ENCODE measurements at regions not wholly inside any gene's neighbourhood (a gene's known extent, or its start where the extent isn't known, plus 50 kb on each side); places are given as distances from the start of the nearest gene placed in this dataset.

DNA sequence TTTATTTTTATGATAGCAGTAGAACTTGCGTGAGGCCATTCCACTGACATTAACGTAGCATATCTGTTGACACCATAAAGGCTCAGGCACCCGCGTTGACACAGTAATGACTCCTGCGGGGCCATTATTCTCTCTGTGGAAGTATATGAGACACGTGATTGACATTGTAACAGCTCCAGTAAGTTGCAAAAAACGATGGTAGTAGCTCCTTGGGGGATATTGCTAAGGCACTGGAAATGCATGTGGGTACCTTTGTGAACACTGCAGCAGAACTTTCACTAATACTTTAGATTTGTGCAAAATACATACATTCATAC is 918.8 kb upstream of the CDH8 start:
- no peak for TF ChIP-seq POLR2A (IDR thresholded peaks at IDR 0.05)
- TF ChIP-seq, protein P1, sequence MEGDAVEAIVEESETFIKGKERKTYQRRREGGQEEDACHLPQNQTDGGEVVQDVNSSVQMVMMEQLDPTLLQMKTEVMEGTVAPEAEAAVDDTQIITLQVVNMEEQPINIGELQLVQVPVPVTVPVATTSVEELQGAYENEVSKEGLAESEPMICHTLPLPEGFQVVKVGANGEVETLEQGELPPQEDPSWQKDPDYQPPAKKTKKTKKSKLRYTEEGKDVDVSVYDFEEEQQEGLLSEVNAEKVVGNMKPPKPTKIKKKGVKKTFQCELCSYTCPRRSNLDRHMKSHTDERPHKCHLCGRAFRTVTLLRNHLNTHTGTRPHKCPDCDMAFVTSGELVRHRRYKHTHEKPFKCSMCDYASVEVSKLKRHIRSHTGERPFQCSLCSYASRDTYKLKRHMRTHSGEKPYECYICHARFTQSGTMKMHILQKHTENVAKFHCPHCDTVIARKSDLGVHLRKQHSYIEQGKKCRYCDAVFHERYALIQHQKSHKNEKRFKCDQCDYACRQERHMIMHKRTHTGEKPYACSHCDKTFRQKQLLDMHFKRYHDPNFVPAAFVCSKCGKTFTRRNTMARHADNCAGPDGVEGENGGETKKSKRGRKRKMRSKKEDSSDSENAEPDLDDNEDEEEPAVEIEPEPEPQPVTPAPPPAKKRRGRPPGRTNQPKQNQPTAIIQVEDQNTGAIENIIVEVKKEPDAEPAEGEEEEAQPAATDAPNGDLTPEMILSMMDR (IDR thresholded peaks at IDR 0.05), result no peak
- H3K4me3 ChIP-seq, result no peak overlapping the region
- no peaks in the 10 kb centered on the region for H3K27me3 ChIP-seq
- no peaks in the 10 kb centered on the region for H3K9me3 ChIP-seq
- DNase-seq, result no peak
- H3K36me3 ChIP-seq, result no peaks in the 10 kb centered on the region
- no peak overlapping the region for H3K27ac ChIP-seq
- no peaks in the 10 kb centered on the region for H3K4me1 ChIP-seq

- H3K27ac ChIP-seq, result no peak overlapping the region
- H3K36me3 ChIP-seq, result no peaks in the 10 kb centered on the region
- DNase-seq, result no peak
- no peaks in the 10 kb centered on the region for H3K4me1 ChIP-seq
- no peaks in the 10 kb centered on the region for H3K9me3 ChIP-seq
- H3K4me3 ChIP-seq, result no peak overlapping the region
- TF ChIP-seq, protein P1 (IDR thresholded peaks at IDR 0.05), result no peak
- no peak for TF ChIP-seq POLR2A (IDR thresholded peaks at IDR 0.05)
- H3K27me3 ChIP-seq, result no peaks in the 10 kb centered on the region
Measured at GRCh38 chr16:62954144-62955032, 918.1 kb upstream of the CDH8 start.

DNA sequence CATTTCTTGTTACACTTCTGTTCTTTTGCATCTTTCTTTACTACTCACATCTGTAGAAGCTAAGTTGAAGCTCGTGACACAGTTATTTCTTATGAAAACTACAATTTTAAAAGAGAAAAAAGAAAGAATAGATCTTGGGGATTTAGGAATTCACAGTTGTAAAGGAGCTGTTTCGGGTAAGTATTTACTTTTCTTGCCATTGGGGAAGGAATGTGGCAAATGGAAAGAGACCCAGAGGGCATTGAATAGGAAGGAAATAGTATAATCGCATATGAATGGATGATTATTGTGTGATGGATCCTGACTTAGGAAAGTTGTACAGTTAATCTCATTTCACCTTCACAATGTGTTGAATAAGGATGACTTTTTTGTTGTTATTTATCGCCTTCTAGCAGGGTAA is 914.1 kb upstream of the CDH8 start:
- Histone ChIP-seq H3K27ac (no peak overlapping the region), H3K36me3 (no peaks in the 10 kb centered on the region), H3K27me3 (no peaks in the 10 kb centered on the region), H3K4me1 (no peaks in the 10 kb centered on the region), H3K9me3 (no peaks in the 10 kb centered on the region), H3K4me3 (no peak overlapping the region)
- no peak for DNase-seq
- TF ChIP-seq POLR2A (IDR thresholded peaks at IDR 0.05), result no peak
- TF ChIP-seq, protein P1 (IDR thresholded peaks at IDR 0.05), result no peak

- Histone ChIP-seq H3K4me3 (no peak overlapping the region), H3K27me3 (no peaks in the 10 kb centered on the region), H3K36me3 (no peaks in the 10 kb centered on the region), H3K9me3 (no peaks in the 10 kb centered on the region), H3K4me1 (no peaks in the 10 kb centered on the region), H3K27ac (no peak overlapping the region)
- DNase-seq, result no peak
- no peak for TF ChIP-seq POLR2A (IDR thresholded peaks at IDR 0.05)
- TF ChIP-seq, protein P1 (IDR thresholded peaks at IDR 0.05), result no peak
Measured at GRCh38 chr16:62940569-62940968, 904.3 kb upstream of the CDH8 start.

- TF ChIP-seq, protein P1 (IDR thresholded peaks at IDR 0.05), result no peak
- no peak for TF ChIP-seq POLR2A (IDR thresholded peaks at IDR 0.05)
- H3K4me3 ChIP-seq, result no peak overlapping the region
- no peaks in the 10 kb centered on the region for H3K27me3 ChIP-seq
- H3K4me1 ChIP-seq, result no peaks in the 10 kb centered on the region
- no peaks in the 10 kb centered on the region for H3K9me3 ChIP-seq
- DNase-seq, result no peak
- H3K27ac ChIP-seq, result no peak overlapping the region
- no peaks in the 10 kb centered on the region for H3K36me3 ChIP-seq
Measured at GRCh38 chr16:62939687-62940086, 903.4 kb upstream of the CDH8 start.
